ENCODE measurements at regions not wholly inside any gene's neighbourhood (a gene's known extent, or its start where the extent isn't known, plus 50 kb on each side); places are given as distances from the start of the nearest gene placed in this dataset.

DNA sequence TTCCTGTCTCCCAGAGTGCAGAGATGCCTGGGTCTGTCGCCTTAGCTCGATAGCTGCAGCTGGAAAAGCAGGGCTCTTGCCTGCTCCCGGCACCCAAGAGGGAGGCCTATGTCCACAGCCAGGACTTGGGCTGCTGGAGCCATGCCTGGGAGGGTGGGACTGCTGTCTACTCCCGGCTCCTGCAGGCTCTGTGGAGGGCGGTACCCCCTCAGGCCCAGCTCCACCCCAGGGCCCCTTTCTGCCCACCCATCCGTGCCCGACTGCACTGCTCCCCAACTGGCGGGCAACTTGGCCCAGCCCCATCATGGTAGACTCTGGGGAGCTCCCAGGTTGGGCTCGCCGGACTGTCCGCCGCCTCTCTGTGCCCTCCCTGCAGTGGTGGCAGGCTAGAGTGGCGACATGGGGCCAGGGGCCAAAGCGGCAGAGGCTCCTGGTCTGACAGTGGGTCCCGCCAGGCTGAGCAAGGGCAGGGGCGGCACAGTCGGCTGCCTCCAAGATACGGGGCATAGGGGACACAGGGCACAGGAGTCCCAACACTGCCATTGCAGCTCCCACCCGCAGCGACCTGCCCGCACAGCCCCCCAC, 901.0 kb downstream of the CCDC85A start:
- Histone ChIP-seq H3K27me3 (no peaks in the 10 kb centered on the region), H3K27ac (no peak overlapping the region), H3K36me3 (replicated peaks in 1 of 2; ENCODE audit: insufficient read depth in 1 of 2, low read depth in 2 of 2) (no peaks in the 10 kb centered on the region), H3K9me3 (no peaks in the 10 kb centered on the region), H3K4me3 (no peak overlapping the region), H3K4me1 (no peaks in the 10 kb centered on the region)
- intact Hi-C loops (cut with DNase I), result no loop called here
- ATAC-seq (no peak), DNase-seq (no peak)
- WGBS, 2 donors, result 88 to 94% methylated on average over 9 to 21 of the region's 21 CpGs
- TF ChIP-seq POLR2A (IDR thresholded peaks at IDR 0.05), result no peak
- TF ChIP-seq, protein P1, sequence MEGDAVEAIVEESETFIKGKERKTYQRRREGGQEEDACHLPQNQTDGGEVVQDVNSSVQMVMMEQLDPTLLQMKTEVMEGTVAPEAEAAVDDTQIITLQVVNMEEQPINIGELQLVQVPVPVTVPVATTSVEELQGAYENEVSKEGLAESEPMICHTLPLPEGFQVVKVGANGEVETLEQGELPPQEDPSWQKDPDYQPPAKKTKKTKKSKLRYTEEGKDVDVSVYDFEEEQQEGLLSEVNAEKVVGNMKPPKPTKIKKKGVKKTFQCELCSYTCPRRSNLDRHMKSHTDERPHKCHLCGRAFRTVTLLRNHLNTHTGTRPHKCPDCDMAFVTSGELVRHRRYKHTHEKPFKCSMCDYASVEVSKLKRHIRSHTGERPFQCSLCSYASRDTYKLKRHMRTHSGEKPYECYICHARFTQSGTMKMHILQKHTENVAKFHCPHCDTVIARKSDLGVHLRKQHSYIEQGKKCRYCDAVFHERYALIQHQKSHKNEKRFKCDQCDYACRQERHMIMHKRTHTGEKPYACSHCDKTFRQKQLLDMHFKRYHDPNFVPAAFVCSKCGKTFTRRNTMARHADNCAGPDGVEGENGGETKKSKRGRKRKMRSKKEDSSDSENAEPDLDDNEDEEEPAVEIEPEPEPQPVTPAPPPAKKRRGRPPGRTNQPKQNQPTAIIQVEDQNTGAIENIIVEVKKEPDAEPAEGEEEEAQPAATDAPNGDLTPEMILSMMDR (IDR thresholded peaks at IDR 0.05), result no peak

DNA sequence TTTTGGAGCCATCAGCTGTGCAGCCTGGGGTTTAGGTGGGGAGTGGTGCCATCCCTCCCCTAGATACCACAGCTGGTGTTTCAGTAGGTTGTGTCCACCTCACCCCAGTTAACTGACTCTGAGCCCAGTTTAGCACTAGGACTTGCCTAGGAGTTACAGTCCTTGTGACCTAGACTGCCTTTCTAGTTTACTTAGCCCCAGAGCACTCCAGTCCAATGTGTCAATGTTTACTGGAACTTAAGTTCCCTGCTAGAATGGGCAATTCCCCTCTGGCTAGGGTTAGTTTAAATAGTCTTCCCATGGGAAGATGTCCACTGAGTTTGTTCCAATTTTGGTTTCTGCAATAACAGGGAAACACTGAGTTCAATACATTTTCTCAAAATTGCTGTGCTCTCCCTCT, 909.2 kb downstream of the CCDC85A start:
- intact Hi-C loops (cut with DNase I), result no loop called here
- no peak for DNase-seq
- TF ChIP-seq, protein P1 (IDR thresholded peaks at IDR 0.05), result no peak
- TF ChIP-seq POLR2A (IDR thresholded peaks at IDR 0.05), result no peak
- Histone ChIP-seq H3K27me3 (no peaks in the 10 kb centered on the region), H3K36me3 (replicated peaks in 1 of 2; ENCODE audit: insufficient read depth in 1 of 2, low read depth in 2 of 2) (no peaks in the 10 kb centered on the region), H3K4me1 (no peaks in the 10 kb centered on the region), H3K4me3 (no peak overlapping the region), H3K27ac (no peak overlapping the region), H3K9me3 (no peaks in the 10 kb centered on the region)
- ATAC-seq, result no peak

DNA sequence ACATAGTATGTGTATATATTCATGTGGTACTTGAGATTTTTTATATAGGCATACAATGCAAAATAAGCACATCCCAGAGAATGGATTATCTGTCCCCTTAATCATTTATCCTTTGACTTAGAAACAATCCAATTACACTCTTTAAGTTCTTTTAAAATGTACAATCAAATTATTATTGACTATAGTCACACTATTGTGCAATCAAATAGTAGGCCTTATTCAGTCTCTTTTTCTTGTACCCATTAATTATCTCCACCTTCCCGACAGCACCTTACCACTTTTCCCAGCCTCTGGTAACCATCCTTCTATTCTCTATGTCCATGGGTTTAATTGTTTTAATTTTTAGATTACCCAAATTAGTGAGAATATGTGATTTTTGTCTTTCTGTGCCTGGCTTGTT, 914.1 kb downstream of the CCDC85A start:
- no peaks in the 10 kb centered on the region for H3K9me3 ChIP-seq
- intact Hi-C loops (cut with DNase I), result no loop called here
- no peak for TF ChIP-seq POLR2A (IDR thresholded peaks at IDR 0.05)
- TF ChIP-seq, protein P1 (IDR thresholded peaks at IDR 0.05), result no peak
- no peak overlapping the region for H3K27ac ChIP-seq
- 82 to 87% methylated on average over 1 of the region's 1 CpG for WGBS, 2 donors
- no peak for ATAC-seq
- H3K4me1 ChIP-seq, result no peaks in the 10 kb centered on the region
- H3K4me3 ChIP-seq, result no peak overlapping the region
- no peaks in the 10 kb centered on the region for H3K36me3 ChIP-seq (replicated peaks in 1 of 2; ENCODE audit: insufficient read depth in 1 of 2, low read depth in 2 of 2)
- DNase-seq, result no peak
- no peaks in the 10 kb centered on the region for H3K27me3 ChIP-seq

DNA sequence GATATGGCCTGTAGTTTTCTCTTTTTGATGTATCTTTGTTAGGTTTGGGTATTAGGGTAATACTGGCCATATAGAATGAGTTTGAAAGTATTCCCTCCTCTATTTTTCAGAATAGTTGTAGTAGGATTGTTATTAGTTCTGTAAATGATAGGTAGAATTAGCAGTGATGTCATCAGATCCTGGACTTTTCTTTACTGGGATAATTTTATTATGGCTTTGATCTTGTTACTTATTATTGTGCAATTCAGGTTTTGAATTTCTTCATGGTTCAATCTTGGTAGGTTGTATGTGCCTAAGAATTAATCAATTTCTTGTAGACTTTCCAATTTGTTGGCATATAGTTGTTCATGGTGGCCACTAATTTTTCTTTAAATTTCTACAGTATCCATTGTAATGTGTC, 916.6 kb downstream of the CCDC85A start:
- intact Hi-C loops (cut with DNase I), result no loop called here
- Histone ChIP-seq H3K36me3 (replicated peaks in 1 of 2; ENCODE audit: insufficient read depth in 1 of 2, low read depth in 2 of 2) (no peaks in the 10 kb centered on the region), H3K9me3 (no peaks in the 10 kb centered on the region), H3K27me3 (no peaks in the 10 kb centered on the region), H3K4me1 (no peaks in the 10 kb centered on the region), H3K4me3 (no peak overlapping the region), H3K27ac (no peak overlapping the region)
- DNase-seq, result no peak
- ATAC-seq, result no peak
- TF ChIP-seq, protein P1 (IDR thresholded peaks at IDR 0.05), result no peak
- no peak for TF ChIP-seq POLR2A (IDR thresholded peaks at IDR 0.05)

DNA sequence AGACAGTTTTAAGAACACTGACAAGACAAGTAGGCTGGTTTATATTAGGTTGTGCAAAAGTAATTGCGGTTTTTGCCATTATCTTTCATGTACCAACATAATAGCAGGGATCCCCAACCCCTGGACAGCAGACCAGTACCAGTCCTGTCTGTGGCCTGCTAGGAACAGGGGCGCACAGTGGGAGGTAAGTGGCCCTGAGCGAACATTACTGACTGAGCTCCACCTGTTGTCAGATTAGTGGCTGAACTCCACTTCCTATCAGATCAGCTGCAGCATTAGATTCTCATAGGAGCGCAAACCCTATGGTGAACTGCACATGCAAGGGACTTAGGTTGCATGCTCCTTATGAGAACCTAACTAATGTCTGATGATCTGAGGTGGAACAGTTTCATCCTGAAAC, 921.9 kb downstream of the CCDC85A start:
- WGBS, 2 donors, result 82 to 83% methylated on average over 4 of the region's 4 CpGs
- Histone ChIP-seq H3K27me3 (no peaks in the 10 kb centered on the region), H3K4me1 (peaks cover 5% of the 10 kb centered on the region), H3K36me3 (replicated peaks in 1 of 2; ENCODE audit: insufficient read depth in 1 of 2, low read depth in 2 of 2) (no peaks in the 10 kb centered on the region), H3K27ac (no peak overlapping the region), H3K4me3 (no peak overlapping the region), H3K9me3 (no peaks in the 10 kb centered on the region)
- intact Hi-C loops (cut with DNase I), result no loop called here
- ATAC-seq (no peak), DNase-seq (no peak)
- TF ChIP-seq, protein P1 (IDR thresholded peaks at IDR 0.05), result no peak
- no peak for TF ChIP-seq POLR2A (IDR thresholded peaks at IDR 0.05)
